ENCODE measurements at regions not wholly inside any gene's neighbourhood (a gene's known extent, or its start where the extent isn't known, plus 50 kb on each side); places are given as distances from the start of the nearest gene placed in this dataset.

DNA sequence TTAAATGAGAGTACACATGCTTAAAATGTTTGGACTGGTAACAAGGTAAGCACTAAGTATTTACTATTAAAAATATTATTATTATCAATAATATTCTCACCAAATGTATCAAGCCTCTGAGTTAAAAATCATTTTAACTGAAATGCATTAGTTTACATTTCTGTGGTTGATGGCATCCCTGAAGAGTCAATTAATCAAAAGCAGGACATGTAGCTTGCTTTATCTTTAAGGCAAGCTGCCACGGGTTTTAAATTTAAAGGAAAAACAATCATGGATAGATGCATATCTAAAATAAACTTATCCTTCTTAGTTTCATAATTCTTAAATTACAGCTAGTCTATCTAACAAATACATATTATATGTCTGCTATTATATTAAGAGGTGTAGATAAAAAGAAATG, 584.8 kb upstream of the INTU start:
- intact Hi-C loops (cut with DNase I): no loop called here
- no peak for DNase-seq

DNA sequence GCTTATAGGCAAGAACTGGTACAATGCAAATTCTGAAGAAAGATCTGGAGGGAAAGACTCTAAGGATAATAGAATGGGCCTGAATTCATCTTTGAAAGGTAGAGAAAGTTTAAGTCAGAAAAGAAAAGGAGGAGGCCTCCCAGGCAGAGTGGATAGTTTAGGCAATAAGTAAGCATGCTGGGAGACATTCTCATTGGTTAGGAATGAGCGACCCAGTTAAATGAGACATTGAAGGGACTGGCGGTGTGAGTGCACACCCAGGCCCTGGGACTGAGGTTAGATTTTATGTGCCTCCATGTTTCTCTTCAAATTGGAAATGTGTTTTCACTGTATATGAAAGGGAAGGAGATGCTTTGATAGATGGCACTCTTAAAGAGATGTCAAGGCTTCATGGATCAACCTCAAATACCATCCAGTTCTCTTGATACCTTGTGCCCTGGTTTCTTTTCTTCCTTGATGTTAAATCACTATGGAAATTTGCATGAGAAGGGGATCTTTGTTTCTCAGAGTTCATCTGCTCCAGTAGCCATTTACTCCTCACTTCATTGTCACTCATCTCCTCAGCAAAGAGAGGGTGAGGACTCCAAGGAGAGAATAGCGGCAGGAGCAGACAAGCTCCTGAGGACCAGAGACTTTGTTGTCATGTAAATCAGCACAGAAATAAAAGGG, 584.2 kb upstream of the INTU start:
- intact Hi-C loops (cut with DNase I): no loop called here
- DNase-seq: no peak

DNA sequence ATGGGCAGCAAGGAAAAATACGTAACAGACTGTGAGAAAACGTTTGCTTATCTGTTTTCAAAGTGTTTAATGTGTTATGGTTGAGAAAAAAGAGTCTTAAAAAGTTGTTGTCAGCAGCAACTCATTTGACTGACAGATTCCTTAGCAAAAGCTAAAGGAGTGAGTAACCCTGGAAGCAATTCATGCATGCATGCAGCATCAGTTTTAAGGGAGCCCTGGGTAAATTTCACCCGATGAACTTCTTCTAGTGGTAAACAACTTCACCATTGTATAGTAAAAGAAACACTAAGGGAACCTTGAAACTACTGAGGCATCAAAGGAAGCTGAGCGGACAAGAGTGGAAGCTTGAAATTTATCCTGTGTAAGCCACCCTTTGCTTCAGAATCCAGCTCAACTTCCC, 583.2 kb upstream of the INTU start:
- DNase-seq: no peak
- intact Hi-C loops (cut with DNase I): no loop called here

DNA sequence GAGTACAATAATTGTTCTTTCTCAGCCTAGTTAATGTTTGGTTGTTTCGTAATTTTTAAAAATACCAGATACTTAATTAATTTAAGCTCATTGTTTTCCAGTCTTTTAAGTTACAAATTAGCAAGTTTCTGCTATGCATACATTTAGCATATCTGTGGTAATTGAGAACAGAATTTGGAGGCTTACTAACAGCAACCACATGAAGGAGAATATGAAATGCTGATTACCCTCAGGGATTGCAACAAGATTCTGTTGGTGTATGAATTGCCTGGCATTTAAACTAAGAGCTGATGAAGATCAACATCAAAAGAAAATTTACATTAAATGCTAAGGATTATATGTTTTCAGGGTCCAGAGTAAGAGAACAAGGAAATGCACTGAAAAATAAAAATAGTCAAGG, 580.0 kb upstream of the INTU start:
- intact Hi-C loops (cut with DNase I): no loop called here
- DNase-seq: no peak

DNA sequence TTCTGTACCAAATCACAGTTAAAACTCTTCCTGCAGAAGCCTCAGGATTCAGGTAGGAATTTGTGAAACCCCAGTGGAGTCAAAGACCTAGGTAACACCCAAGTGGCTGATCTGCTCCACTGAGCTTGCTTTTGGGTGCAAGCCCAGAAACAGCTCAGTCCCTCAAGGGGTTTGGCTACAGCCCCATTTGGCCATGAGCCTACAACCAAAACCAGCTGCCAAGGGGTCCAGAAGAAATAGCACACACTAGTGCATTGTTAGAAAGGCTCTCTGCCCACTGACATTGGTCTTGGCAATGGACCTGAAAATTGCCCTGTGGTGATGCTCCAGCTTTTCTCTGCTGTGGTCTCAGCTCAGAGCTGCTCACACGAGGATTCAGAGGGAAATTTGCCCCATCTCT, 577.4 kb upstream of the INTU start:
- intact Hi-C loops (cut with DNase I): no loop called here
- peak in 8 of 10 donors; percentile 8 to 85 (median 24) for DNase-seq

DNA sequence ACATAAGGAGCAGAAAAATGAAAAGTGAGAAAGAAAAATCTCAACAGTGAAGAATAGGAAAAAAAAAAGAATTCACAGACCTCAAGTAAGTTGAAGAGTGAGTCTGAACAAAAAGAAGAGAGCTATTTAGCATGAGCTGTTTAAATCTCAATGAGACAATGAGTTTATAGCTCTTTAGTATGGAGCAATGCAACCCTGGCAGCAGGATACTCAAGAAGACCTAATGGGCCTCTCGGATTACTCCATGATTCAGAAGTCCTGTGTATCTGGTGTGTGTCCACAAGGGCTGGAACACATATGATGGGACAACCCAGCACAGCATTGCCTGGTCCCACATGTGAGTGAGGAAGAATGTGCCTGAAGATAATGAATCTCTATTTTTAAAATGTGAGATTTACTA, 563.1 kb upstream of the INTU start:
- no peak for DNase-seq
- intact Hi-C loops (cut with DNase I): no loop called here

DNA sequence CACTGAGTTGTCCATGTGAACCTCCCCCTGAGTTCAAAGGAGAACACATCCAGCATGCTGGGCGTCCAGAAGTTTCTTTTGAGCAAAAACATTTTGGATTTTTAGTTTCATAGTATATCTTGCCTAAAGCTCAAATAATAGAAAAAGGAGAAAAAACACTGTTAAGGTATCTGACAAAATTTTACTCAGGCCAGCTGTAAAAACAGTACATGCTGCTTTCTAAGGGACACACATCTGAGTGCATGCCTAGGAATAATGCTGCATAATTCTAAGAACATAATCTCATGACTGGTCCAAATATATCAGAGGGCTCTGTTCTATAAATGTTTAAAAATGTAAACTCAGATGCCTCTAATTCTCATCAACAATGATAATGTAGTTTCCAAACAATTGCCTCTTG, 561.3 kb upstream of the INTU start:
- DNase-seq: no peak
- intact Hi-C loops (cut with DNase I): no loop called here

DNA sequence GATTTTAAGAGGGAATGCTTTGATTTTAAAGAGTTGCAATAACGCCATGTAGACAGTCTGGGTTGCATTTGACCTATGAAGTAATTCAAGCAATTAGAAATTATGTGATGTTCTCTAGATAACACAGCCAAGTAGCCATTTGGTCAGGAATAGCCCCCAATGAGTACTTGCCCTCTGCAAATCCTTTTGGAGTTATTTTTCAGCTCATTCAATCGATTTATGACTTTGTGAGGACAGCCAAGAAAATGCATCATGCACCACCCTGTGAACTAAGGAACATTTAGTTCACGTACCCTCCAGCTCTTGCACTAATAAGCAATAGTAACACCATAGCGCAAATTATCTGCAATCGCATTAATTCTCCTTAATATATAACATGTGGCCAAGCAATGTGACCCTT, 552.6 kb upstream of the INTU start:
- intact Hi-C loops (cut with DNase I): no loop called here
- DNase-seq: no peak

DNA sequence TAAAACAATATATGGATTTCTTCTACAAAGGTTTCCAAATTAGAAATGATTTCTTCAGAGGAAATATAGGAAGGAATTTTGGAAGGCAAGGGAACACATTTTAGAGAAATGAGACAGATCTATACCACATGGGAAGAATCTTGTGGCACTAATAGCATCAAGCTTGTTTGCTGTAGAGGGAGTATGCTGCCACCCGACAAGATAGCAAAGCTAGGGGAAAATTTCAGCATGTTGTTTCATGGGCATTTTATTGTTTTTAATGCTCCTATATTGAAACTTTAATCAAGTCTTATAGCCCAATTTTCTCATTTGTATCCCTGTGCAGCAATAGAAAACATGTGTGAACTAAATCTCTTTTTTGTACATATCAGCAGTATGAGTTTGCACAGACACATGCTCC, 551.7 kb upstream of the INTU start:
- intact Hi-C loops (cut with DNase I): no loop called here
- DNase-seq: no peak

DNA sequence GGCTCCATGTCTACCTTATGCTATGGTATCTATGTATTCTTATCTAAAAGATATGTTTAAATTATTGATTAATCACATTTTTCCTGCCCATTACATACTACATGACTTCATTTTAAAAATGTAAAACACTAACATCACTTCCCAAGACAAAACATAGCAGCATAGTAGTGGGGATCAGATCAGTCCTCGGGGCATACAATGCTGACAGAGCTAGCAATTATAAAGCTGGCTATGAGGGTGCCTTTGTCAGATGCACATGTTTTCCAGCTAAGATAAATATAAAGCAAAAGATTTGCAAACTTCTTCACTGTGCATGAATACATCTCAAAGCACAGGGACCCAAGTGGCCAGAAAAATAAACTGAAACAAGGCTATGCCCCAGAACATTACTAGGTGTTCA, 549.8 kb upstream of the INTU start:
- intact Hi-C loops (cut with DNase I): no loop called here
- no peak for DNase-seq

DNA sequence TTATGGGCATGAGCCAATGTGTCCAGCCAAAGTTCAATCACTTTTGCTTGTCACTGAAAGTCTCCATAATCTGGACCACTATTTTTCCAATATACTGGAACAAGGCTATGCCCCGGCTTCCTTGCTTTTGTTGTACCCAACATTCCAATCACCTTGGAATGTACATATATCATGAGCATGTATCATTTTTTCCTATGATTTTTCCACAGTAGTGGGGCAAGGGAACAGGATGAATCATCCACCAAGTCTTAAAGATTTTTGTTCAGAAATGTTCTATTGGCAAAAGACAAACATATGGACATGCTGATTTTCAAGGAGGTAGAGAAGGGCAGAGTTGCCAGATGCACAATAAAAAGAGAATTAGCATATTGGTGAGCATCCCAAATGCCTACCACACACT, 548.1 kb upstream of the INTU start:
- intact Hi-C loops (cut with DNase I): no loop called here
- DNase-seq: no peak

DNA sequence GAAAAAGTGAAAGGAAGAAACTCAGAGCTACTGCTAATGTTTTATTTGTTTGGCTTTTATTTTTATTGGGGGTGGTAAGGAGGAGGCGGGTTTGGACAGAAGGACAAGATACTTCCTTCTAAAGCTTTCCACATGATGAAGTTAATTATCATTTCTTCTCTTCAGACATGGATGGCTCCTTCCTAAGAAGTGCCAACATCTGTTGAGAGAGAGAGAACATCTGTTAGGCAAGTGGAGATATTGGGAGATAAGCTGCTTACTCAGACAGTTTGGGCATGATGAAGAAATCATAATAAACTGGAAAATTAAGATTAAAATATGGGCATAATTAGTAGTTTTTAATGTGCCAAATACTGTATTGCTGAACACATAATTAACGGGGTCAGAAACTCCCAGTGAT, 535.7 kb upstream of the INTU start:
- intact Hi-C loops (cut with DNase I): no loop called here
- DNase-seq: no peak

DNA sequence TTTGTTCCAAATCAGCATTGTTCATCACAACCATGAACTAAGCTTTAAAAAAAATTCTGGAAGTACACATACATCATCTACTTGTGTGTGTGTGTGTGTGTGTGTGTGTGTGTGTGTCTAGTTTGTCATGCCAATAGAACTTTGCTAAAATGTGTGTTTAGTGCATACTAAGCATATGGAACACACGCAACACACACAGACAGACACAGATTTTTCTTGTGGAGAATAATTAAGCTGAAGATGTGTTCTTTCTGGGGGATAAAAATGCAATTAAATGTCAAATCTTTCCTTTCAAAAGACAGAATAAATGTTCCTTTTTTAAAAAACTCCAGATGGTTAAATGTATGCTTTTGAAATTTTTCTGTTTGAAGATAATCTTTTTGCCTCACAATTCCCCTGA, 530.4 kb upstream of the INTU start:
- no peak for DNase-seq
- intact Hi-C loops (cut with DNase I): no loop called here

DNA sequence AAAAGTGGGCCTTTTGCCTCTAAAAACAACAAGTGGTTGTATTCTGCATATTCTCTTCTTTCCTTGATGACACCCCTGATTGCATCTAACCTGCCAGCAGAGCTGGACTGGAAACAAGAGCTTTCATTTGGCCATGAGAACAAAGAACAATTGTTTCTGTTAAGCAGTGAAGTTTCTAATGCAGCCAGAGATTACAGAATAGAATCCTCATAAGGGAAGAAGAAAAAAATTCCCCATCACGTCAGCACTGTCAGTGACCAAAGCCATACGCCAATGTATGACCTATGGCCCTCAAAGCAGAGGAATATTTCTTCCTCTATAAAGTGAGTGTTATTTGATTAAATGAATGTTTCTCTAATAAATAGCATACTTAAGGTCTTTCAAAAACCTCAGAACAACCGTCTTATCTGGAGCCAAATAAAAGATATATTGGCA, 529.1 kb upstream of the INTU start:
- intact Hi-C loops (cut with DNase I): no loop called here
- DNase-seq: no peak

DNA sequence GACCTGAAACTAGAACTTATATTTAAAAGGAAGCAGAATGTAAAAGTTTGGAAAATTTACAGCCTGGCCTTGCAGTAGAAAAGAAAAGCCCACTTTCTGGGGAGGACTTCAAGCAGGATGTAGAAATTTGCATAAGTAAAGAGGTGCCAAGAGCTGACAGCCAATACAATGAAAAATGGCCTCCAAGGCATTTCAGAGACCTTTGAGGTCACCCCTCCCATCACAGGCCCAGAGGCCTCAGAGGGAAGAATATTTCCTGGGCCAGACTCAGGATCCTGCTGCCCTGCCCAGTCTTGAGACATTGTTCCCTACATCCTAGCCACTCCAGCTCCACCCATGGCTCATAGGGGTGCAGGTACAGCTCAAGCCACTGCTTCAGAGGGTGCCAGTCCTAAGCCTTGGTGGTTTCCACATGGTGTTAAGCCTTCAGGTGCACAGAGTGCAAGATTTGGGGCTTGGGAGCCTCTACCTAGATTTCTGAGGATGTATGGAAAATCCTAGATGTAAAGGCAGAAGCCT, 518.9 kb upstream of the INTU start:
- intact Hi-C loops (cut with DNase I): no loop called here

DNA sequence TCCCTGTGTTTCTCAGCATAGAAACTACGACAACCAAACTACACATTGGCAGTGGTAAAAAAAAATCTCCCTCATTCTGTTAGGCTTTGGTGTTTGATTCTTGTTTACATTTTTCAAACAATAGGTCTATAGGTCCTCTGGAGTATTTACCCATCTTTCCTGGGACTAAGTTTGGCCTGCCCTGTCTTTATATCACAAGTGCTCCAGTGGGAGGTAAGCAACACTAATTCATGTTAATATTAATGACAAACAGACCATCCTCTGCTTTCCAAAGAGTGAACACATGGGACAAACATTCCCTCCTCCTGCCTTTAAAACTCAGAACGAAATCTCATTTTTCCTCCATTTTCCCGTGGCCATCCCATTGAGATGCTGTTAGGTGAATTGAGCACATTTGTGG, 514.1 kb upstream of the INTU start:
- DNase-seq: no peak
- intact Hi-C loops (cut with DNase I): no loop called here

More for the DNA sequence above, 518.9 kb upstream of the INTU start:
- no peak for DNase-seq

DNA sequence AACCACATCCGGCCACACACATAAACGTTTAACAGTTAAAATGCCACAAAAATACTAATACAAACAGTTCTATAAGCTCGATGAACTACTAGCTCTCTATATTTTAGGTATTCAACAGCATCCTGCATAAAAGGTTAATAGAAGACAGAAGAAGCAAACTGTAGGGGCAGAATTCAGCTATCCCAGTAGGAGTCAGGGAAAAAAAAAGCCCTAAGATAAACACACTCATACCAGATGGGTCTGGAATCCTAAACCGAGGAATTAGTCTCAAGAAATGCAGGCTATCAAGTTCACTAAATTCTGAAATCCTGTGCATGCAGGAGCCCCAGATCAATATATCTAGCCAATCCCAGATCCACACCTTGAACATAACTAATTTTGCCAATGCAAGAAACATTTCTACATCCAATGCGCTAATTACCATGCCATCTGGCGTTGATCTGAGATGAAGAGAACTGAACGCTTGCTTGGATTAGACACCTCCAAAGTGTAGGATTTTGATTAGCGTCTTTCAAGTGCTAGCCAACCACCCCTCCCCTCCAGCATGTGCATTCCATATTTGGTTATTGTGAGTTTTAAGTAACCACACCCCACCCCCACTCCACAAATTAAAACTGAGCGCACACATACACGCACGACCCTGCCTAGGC, 512.2 kb upstream of the INTU start:
- DNase-seq: no peak
- intact Hi-C loops (cut with DNase I): no loop called here

DNA sequence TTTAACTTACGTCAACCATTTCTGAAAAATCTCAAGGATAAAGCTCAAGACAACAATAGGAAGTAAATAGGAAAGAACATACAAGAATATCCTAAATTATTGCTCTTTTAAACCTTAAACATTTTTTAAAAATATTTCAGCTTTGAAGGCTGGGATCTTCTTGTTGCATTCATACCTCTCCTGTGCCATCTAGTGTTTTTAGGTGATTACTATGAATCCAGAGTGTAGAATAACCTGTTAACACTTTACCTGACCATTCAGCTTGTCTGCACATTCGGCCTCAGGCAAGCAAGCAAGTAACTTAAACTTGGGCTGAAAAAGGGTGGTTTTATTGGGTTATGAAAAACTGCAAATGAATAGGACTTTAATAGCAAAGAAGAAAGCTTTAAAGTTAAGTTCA, 507.8 kb upstream of the INTU start:
- DNase-seq: no peak
- intact Hi-C loops (cut with DNase I): no loop called here

DNA sequence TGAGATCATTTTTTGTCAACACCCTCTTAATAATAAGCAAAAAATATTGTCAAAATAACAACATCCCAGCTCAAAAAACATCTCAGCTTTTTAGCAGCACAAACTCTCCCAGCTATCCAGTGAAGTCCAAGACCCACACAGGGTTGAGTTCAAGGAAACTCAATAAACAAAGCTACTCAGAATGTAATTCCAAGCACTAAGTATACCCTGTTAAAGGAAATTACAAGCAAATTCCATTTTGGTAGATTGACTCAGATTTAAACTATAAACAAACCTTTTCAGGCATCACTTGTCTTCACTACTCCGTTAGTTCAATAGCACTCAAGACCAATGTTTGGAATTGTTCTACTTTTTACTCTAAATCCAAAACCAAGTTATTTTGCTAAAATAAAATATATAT, 506.0 kb upstream of the INTU start:
- intact Hi-C loops (cut with DNase I): no loop called here
- DNase-seq: no peak

DNA sequence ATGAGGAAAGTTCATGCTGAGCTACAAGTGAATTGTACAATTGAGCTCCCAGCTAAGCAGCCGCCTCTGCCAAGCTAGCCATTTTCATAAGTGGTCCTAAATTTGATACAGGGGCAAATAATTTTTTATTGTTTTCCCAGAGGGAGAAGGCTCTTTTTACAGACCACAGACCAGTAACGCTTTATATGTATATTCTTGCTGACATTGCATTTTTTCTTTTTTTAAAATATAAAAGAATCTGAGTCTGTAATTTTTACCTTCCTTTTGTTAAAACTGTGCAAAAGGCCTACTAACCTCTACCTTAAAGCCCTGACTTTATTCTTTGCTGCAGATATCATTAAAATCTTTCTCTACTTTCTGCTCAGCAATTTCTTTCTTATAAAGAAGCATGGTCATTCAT, 501.2 kb upstream of the INTU start:
- no peak for DNase-seq
- intact Hi-C loops (cut with DNase I): no loop called here

DNA sequence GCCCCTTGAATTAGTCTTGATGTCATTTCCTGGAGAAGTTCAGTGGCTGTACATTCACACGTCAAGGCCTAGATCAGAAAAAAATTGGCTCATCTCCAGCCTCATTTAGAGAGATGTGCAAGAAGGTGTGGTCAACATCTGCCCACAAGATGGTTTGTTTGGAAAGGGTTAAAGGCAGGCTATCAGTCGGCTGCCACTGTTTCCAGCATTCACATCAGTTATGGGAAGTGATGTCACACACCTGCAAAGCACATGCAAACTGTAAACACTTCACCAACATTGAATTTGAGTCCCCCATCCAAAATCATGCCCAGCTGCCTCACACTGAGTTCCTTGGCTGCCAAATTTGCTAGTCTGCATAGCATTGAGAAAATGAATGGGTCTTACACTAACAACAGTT, 498.3 kb upstream of the INTU start:
- intact Hi-C loops (cut with DNase I): no loop called here

DNA sequence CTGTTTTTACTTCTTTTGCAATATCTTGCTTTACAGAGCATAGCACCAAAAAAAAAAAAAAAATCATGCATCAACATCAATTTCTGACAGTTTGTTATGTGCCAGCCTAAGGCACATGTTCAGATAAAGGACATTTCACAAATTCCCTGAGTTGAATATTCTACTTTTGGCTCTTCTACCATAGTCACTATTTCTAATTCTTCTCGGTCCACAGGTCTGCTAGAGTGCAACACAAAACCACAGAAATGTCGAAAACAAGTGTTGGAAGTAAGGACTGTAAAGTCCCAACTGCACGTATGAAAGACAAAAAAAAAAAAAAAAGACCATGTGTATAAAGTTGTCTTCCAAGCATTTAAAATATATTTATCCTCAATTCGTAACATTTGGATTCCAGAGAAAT, 494.2 kb upstream of the INTU start:
- intact Hi-C loops (cut with DNase I): no loop called here
- no peak for DNase-seq

More for the DNA sequence above, 498.3 kb upstream of the INTU start:
- no peak for DNase-seq
